DMS53 treated with DMSO at 0.1 percent for 48 hours (cell line): ENCODE measurements at regions not wholly inside any gene's neighbourhood (a gene's known extent, or its start where the extent isn't known, plus 50 kb on each side); places are given as distances from the start of the nearest gene placed in this dataset.
"Not testable (repeated sequence)": the region's sequence is repeated elsewhere in the genome, so short reads cannot be mapped to it uniquely, and the experiment has no call there.

Experiments
- DNase-seq: peaks from one replicate; lab custom pipeline; 2025; ENCODE audit not compliant: unreplicated experiment; lab: John Stamatoyannopoulos, UW

DNA sequence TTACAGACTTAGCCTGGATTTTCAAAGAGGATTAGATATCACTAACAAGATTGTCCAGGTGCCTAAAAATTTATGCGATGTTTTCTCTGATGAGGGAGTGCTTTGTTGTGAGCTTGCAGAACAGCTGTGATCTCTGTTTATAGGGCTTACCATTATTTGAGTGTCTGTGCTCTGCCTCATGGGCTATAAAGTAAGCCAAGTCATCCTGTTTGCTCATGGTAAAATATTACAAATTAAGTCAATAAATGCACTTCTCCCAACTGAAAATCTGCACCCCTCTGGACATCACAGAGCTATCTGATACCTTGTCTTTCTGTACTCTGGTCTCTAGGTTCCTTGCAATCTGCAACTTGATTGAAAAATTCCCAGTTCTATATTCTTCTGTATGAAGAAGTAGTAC, 293.4 kb upstream of the ACTBL2 start:
- peak; percentile 42 for DNase-seq

DNA sequence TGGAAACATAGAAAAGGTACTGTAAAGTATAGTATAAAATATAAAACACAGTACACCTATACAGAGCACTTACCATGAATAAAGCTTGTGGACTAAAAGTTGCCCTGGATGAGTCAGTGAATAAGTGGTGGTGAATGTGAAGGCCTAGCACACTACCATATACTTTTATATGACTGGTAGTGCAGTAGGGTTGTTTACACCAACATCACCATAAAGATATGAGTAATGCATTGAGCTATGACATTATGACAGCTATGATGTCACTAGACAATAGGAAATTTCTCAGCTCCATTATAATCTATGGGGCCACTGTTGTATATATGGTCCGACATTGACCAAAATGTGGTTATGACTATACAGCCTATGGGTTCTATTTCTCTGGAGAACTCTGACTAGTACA, 291.8 kb upstream of the ACTBL2 start:
- no peak for DNase-seq

DNA sequence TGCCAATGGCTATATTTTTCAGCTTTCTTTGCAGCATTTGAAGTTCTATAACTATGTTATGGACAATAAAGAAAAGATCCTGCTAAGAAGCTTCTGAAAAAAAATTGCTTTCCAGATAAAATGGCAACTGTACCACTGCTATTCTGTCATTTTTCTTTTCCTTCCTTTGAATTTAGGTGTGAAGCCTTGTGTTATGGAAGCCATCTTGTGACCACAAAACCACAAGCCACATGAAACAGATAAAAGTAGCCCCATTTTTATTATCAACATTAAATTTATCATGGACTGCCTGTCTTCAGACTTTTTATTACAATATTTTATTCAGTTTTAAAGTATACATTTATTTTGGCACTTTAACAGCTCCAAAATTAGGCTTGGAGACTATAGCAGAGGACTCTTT, 289.9 kb upstream of the ACTBL2 start:
- DNase-seq, result no peak

DNA sequence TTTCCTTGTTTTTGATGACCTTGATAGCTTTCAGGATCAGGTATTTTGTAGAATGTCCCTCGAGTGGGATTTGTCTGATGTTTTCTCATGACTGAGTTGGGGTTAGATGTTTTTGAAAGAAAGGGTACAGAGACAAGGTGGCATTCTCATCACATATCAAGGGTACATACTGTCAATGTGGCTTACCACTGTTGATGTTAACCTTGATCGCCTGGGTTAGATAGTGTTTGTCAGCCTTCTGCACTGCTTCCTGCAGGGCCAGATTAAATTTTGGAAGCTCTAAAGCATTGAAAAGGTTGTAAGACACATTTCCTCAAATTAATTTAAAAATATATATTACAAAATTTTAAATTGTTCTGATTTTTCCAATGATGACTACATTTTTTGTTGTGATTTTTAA, 287.4 kb upstream of the ACTBL2 start:
- no peak for DNase-seq

DNA sequence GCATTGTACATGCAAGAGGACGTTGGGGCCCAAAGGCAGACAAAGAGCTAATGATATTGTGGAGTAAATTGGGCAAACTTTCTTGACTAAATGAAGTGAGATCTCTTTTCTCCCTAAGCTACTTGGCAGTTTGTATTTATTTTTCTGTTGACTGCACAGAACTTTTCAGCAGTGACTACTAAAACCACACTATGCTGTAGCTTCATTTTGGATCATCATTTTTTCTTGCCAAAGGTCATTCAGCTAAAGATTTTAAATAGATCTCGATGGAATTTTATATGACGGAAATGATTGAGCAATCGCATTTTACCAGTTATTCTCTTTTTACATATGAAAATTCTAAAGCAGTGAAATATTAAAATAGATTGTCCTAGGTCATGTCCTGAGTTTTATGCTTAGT, 286.1 kb upstream of the ACTBL2 start:
- DNase-seq, result no peak

DNA sequence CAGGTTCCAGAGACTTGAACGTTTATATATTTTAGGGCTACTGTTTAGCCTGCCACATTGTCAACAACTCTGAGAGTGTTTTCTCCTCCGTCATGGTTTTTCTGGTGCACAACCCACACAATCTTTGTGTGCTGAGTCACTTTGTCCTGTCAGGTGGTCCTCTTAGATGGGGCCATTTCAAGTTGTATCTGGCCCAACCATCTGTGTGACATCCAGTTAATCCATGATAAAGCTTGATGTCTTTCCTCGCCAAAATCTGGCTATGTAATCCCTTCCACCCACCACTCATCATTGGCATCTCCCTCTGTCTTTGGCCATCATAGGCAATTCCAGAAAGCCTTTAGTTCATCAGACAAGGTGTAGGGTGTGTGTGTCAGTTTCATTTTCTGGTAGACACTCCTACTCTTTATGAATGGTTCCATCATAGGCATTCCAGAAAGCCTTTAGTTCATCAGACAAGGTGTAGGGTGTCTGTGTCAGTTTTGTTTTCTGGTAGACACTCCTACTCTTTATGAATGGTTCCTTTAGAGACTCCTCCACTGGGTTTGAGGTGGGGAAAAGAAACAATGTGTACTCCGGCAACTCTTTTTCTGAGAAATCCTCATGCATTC, 282.0 kb upstream of the ACTBL2 start:
- no peak for DNase-seq

DNA sequence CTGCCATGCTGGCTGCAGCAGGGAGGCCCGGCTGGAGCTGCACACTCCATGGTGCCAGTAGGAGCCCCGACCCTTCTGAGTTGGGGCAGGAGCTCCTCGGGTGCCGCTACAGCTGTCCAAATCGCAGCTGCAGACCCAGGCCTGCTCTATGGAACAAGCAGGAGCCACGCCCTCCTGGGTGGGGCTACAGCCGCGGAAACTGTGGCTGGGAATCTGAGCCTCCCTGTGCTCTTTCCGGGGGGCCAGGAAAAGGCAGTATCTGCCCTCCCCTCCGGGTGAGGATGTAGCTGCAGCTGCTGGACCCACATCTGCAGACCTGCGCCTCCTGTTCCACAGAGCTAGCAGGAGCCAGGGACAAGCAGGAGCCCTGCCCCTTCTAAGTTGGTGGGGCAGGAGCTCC, 278.9 kb upstream of the ACTBL2 start:
- DNase-seq, result no peak

DNA sequence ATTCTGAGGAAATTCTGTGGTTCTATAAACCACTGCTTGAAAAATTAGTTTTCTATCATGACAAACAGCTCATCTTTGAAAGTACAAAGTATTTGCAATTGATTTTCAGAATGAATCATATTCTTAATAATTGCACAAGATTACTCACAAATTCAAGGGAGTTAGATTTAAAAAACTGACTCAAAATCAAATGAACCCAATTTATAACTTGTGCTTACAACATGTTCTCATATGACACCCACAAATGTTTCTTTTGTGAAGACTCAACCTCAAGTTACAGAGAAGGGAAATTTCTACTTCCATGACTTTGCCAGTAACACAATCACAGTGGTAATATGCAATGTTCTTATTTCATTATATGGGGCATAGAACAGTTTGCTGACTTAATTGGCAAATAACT, 272.0 kb upstream of the ACTBL2 start:
- DNase-seq, result no peak

DNA sequence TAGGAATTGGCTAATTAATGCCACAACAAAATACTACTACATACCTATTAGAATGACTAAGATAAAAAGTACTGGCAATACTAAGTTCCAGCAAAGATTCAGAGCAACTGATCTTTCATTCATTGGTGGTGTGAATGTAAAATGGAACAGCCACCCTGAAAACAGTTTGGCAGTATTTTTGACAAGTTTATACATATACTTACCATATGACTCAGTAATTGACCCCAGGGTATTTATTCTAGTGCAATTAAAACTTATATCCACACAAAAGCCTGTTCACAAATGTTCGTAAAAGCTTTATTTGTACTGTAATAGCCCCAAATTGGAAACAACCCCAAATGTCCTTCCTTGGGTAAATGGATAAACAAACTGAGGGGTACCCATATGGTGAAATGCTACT, 270.8 kb upstream of the ACTBL2 start:
- no peak for DNase-seq

DNA sequence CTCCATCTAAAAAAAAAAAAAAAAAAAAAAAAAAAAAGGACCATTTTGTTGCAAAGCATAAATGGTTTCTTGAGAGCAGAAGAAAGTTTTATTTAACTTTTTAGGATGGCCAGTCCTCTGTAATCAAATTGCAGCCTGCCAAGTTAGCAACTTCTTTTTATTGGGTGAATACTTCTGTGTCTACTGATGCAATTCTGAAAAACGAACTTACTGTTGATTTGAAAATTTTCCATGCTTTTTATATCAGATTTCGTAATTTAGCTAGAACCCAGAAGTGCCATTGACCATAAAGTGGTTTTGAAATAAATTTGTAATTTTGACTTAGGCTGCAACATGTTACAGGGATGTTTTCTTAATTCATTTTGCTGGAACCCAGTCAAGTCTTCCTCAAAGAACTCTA, 269.1 kb upstream of the ACTBL2 start:
- DNase-seq, result no peak

DNA sequence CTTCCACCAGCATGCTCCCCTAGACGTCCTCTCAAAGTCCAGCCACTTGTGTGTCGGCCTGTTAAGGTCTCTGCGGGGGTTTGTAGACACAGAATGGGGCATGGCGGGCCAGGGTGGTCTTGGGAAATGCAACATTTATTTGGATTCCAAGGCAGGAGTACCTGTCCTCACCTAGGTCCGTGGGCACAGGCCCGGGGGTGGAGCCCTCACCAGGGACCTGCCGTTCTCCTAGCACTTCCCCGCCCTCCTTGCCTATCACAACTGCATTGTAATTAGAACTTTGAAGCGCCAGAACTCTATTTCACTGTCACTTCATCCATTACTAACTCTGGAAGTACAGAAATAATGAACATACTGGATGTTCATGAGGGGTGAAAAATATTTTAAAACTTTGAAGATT, 268.3 kb upstream of the ACTBL2 start:
- no peak for DNase-seq

DNA sequence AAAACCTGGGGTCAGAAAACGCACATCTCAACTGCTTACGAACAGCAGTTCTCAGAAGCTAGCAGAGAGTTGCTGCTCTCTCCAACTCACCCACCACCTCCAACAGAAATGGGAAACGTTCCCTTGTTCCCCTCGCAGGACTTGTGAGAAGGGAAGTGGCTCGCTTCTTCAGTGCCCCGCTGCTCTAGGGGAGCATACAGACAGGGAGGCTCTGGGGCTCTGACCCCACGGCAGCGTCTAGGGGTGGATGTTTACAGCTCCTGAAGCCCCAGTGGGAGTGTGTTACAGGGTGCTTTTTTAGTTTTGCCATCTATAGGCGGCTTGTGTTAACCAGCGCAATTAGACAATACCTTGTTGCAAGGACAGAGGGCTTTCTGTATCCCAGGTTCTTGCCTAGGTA, 267.7 kb upstream of the ACTBL2 start:
- no peak for DNase-seq

DNA sequence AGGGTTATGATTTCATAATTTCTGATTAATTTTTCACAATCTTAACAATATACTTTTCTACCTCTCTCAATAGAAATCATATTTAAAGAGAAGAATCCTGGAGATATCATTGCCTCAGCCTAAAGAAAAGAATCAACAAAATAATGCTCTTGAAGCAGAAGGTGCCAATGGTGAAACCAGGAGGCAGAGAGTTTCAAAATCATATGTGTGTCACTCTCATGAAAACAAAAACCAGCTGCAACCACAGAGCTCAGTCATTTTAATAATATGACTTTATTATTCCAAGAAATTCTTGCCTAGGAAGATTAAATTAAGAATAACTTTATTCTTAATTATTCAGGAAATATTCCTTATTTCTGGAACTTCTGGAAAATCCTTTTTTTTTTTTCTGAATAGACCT, 266.8 kb upstream of the ACTBL2 start:
- no peak for DNase-seq

DNA sequence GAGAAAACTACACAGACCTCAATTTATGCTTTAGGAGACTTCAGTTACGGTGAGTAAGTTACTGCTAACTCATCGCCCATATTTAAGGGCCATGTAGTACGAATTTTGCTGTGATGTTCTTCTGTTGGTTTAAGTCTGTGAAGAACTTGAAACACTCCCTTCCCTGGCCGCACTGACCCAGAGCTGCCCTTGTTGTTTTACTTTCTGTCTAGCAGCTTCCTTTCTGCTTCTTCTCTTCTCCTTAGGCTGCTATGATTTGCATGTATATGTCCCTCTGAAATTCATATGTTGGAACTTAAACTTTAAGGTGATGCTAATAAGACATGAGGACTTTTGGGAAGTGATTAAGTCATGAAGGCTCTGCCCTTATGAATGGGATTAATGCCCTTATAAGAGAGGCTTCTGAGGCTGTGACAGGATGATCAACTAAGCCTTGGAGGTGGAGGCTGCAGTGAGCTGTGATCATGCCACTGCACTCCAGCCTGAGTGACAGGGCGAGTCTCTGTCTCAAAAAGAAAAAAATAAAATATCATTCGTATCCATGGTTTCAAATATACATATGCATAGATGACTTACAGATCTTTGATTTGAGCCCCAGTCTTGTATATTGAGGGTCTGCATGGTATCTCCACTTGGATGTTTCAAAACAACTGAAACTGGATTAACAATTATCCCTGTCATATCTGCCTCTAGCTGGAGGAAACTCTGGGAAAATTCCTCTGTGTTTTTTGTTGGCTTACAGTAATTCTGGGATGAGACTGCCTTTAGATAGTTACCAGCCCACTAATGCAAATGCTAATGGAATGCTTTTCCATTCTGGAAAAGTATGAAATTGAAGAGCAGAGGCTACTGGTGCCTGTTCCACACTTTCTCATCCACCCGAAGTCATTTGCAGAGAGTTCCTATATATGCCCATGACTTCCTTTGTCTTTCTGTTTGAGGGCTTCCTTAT, 263.4 kb upstream of the ACTBL2 start:
- DNase-seq, result no peak

DNA sequence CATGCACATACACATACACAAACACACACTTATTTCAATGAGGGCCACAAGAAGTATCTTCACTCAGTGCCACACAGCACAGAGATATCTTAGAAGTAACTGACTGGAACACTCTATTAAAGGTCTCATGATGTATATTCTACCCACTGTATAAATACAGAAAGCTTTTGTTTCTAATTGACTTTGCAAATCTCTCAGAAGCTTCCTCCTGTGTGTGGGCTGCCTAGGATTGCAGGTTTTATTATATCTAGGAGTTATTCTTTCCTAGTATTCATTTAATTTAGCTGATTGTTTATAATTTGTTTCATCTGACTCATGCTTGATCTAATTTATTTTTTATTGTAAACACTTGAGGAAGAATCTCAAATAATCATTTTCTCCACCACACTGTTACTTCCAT, 262.4 kb upstream of the ACTBL2 start:
- DNase-seq, result no peak

DNA sequence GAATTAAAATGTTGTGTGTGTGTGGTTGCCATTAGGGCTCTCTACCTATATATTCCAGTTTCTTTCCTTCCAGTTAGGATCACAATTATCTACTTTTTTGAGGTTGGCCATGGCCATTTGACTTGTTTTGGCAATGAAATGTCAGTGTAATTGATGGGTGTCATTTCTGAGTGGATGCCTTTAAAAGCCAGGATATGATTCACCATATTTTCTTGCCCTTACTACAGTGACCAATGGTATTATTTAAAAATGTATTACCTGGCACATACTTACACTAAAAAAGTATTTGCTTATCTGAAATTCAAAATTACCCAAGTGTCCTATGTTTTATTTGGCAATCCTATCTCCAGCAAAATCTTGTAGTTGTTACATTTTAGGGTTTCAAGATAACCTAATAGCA, 258.7 kb upstream of the ACTBL2 start:
- DNase-seq, result no peak

DNA sequence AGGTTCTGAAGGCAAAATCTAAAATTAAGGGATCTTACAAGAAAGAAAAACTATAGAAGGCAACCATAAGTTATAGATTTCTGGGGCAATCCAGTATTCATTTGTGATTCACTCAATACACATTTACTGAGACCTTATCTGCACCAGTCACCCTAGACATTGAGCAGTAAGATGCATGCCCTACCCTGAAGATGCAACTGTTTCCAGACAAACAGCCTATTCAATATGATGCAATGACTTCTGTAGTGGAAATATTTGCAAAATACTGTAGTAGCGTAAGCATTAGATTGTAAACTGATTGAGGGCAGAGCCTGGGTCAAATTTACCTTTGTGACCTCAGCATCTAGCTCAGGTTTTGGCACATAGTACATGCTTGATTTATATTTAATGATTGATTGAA, 256.2 kb upstream of the ACTBL2 start:
- no peak for DNase-seq

DNA sequence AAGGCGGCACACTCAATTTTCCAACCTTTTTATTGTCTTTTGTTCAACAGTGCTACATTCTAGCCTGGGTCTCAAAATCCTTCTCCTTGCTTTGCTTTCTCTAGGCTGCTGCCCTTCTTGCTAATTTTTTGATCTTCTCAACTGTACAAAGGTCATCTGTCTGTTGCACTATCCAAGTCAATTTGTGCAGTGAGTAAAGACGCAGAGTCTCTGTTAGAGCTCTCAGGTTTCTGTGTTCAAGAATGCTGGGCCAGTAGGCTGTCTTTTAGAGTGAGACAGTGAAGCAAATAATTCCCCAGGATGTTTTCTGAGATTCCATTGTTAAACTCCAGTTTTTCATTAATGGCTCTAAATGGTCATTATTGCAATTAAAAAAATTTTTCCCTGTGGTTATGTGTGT, 255.7 kb upstream of the ACTBL2 start:
- no peak for DNase-seq

DNA sequence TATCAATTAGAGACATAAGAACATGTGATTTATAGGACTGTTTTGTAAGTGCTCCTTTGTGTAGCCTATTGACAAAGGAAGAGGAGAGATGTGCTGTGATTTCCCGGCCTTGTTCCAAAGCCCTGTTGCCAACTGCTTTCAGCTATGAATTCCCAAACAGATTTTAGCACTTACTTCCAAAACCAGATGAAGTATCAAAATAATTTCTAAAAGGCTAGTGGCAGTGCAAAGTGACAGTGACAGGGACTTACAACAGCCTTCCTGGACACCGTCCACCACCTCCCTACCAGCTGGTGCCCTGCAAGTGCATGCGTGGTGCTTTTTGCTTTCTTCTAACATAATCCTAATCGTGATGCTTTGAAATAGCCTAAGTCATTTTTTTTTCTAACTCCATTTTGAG, 254.1 kb upstream of the ACTBL2 start:
- DNase-seq, result no peak

DNA sequence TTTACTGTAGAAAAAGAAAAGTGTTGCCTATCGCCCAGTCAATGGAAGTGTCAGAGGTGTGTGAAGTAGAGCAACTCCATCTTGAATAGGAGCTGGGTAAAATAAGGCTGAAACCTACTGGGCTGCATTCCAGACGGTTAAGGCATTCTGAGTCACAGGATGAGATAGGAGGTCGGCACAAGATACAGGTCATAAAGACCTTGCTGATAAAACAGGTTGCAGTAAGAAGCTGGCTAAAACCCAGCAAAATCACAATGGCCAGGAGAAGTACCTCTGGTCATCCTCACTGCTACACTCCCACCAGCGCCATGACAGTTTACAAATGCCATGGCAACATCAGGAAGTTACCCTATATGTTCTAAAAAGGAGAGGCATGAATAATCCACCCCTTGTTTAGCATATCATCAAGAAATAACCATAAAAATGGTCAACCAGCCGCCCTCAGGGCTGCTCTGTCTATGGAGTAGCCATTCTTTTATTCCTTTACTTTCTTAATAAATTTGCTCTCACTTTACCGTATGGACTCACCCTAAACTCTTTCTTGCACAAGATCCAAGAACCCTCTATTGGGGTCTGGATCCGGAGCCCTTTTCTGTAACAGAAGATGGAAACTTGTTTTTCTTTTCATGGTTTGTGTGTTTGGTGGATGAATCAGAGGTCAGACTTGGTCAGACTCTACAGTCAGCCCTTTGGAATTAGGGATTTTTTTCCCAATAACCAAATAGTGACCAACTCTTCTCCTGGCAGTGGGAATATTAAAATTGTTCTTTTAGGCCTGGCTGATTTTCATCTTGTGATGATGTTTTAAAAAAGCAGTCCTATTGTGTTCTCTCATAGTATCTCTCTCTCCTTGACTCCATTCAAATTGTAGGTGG, 252.9 kb upstream of the ACTBL2 start:
- DNase-seq, result not testable (repeated sequence)

DNA sequence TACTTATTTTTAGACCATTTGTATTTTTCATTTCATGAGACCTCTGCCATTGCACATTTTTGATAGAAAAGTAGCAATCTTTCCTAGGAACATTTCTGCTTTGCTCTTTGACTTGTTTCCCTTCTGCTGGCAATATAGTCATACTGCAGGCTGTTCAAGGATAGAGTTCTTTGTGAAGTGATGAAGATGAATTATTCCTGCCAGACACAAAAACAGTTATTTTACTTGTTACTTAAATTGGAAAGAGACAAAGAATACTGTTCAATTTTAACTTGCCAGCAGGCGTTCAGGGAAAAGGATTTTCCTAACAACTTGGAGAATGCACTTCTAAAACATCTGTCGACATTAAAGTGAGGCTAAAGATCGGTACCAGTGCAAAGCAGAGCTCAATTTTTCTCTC, 251.7 kb upstream of the ACTBL2 start:
- no peak for DNase-seq

DNA sequence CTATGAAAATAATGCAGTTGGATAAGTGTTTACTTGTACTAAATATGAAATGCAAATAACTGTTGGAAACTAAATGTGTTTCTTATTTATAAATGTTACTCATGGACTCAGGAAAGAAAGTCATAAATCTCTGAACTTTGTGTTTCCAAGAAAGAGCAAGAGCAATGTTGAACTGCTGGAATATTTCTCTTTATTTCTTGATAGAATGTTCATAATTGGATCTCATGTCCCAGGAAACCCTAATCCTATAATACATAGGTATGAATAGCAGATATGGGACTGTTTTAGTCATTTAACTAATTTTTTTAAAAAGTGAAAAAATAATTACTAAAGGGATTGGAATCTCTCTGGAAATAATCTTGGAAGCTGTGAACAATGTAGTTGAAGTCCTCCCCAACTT, 245.0 kb upstream of the ACTBL2 start:
- DNase-seq, result no peak
